HEK293 (cell line): ENCODE measurements at regions not wholly inside any gene's neighbourhood (a gene's known extent, or its start where the extent isn't known, plus 50 kb on each side); places are given as distances from the start of the nearest gene placed in this dataset.

Experiments used
- OVOL3 ChIP-seq: fragments of 450-650 bp; formaldehyde crosslinking; IDR thresholded peaks from 2 replicates; pipeline ENCODE4 v1.5.1; 2016; ENCODE audit warnings: missing biosample characterization, missing genetic modification characterization
- REPIN1 ChIP-seq: fragments of 450-650 bp; formaldehyde crosslinking; IDR thresholded peaks from 2 replicates; pipeline ENCODE4 v1.5.1; 2017; ENCODE audit warnings: missing biosample characterization, missing genetic modification characterization, low read depth
- YY1 ChIP-seq: fragments of 450-650 bp; formaldehyde crosslinking; IDR thresholded peaks from 2 replicates; pipeline ENCODE4 v1.5.1; 2018; ENCODE audit warnings: missing biosample characterization, missing genetic modification characterization
- ZNF354C ChIP-seq: fragments of 450-650 bp; formaldehyde crosslinking; IDR thresholded peaks from 2 replicates; pipeline ENCODE4 v1.5.1; 2016; ENCODE audit warnings: missing biosample characterization, missing genetic modification characterization, low read depth, borderline replicate concordance
- ZNF670 ChIP-seq: fragments of 450-650 bp; formaldehyde crosslinking; IDR thresholded peaks from 2 replicates; pipeline ENCODE4 v1.5.1; 2016; ENCODE audit warnings: missing biosample characterization, missing genetic modification characterization, low read depth
- ZSCAN30 ChIP-seq: fragments of 450-650 bp; IDR thresholded peaks from 2 replicates; pipeline ENCODE4 v1.5.1; 2018; ENCODE audit warnings: missing biosample characterization, mild to moderate bottlenecking, missing genetic modification characterization, moderate library complexity
- TF ChIP-seq, protein P1 (sequence below): fragments of 450-650 bp; IDR thresholded peaks from 2 replicates; pipeline ENCODE4 v1.5.1; 2018; ENCODE audit warnings: missing biosample characterization, mild to moderate bottlenecking, missing genetic modification characterization
- TF ChIP-seq, protein P2 (sequence below): fragments of 450-650 bp; formaldehyde crosslinking; IDR thresholded peaks from 2 replicates; pipeline ENCODE4 v1.5.1; 2016; ENCODE audit warnings: missing biosample characterization, missing genetic modification characterization
- TF ChIP-seq, protein P3 (sequence below): fragments of 450-650 bp; IDR thresholded peaks from 2 replicates; pipeline ENCODE4 v1.5.1; 2018; ENCODE audit warnings: missing biosample characterization, missing genetic modification characterization

DNA sequence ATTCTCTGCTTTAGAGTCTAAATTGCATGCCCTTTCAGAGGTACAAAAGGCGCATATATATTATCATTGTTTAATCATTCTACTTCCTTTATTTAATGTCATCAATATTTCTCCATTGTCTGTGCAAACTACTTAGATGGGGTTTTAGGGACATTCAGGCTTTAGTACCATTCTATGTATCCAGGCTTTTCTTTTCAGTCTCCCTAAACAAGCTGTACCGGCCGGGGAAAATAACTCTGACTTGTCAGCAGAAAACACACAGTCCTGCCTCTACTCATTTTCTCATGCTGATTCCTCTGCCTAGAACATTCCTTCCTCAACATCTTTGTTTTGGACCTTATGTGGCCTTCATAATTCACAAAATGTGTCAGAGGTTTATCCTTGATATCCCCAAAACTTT is 392.1 kb upstream of the DAB2 start:
- no peak for TF ChIP-seq REPIN1 (tag by site-specific recombination)
- TF ChIP-seq, protein P1, sequence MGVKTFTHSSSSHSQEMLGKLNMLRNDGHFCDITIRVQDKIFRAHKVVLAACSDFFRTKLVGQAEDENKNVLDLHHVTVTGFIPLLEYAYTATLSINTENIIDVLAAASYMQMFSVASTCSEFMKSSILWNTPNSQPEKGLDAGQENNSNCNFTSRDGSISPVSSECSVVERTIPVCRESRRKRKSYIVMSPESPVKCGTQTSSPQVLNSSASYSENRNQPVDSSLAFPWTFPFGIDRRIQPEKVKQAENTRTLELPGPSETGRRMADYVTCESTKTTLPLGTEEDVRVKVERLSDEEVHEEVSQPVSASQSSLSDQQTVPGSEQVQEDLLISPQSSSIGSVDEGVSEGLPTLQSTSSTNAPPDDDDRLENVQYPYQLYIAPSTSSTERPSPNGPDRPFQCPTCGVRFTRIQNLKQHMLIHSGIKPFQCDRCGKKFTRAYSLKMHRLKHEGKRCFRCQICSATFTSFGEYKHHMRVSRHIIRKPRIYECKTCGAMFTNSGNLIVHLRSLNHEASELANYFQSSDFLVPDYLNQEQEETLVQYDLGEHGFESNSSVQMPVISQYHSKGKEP (tag by site-specific recombination), result no peak
- no peak for TF ChIP-seq YY1 (tag by site-specific recombination)
- no peak for TF ChIP-seq ZNF354C (tag by site-specific recombination)
- TF ChIP-seq, protein P2, sequence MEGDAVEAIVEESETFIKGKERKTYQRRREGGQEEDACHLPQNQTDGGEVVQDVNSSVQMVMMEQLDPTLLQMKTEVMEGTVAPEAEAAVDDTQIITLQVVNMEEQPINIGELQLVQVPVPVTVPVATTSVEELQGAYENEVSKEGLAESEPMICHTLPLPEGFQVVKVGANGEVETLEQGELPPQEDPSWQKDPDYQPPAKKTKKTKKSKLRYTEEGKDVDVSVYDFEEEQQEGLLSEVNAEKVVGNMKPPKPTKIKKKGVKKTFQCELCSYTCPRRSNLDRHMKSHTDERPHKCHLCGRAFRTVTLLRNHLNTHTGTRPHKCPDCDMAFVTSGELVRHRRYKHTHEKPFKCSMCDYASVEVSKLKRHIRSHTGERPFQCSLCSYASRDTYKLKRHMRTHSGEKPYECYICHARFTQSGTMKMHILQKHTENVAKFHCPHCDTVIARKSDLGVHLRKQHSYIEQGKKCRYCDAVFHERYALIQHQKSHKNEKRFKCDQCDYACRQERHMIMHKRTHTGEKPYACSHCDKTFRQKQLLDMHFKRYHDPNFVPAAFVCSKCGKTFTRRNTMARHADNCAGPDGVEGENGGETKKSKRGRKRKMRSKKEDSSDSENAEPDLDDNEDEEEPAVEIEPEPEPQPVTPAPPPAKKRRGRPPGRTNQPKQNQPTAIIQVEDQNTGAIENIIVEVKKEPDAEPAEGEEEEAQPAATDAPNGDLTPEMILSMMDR (tag by site-specific recombination), result no peak
- no peak for TF ChIP-seq ZNF670 (tag by site-specific recombination)
- no peak for TF ChIP-seq ZSCAN30 (tag by site-specific recombination)
- TF ChIP-seq OVOL3 (tag by site-specific recombination), result no peak
- TF ChIP-seq, protein P3, sequence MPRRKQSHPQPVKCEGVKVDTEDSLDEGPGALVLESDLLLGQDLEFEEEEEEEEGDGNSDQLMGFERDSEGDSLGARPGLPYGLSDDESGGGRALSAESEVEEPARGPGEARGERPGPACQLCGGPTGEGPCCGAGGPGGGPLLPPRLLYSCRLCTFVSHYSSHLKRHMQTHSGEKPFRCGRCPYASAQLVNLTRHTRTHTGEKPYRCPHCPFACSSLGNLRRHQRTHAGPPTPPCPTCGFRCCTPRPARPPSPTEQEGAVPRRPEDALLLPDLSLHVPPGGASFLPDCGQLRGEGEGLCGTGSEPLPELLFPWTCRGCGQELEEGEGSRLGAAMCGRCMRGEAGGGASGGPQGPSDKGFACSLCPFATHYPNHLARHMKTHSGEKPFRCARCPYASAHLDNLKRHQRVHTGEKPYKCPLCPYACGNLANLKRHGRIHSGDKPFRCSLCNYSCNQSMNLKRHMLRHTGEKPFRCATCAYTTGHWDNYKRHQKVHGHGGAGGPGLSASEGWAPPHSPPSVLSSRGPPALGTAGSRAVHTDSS (tag by site-specific recombination), result no peak
